H1 (cell line): ENCODE measurements at regions not wholly inside any gene's neighbourhood (a gene's known extent, or its start where the extent isn't known, plus 50 kb on each side); places are given as distances from the start of the nearest gene placed in this dataset.

Experiments used
- ATF2 ChIP-seq: IDR thresholded peaks from 2 replicates; pipeline ENCODE4 v1.6.1; 2012; ENCODE audit warnings: low read length, inconsistent platforms
- CBX8 ChIP-seq: fragments of 300-800, 300-1000 bp; sonication (generic); IDR thresholded peaks from 2 replicates; pipeline ENCODE4 v1.7.1; 2016; ENCODE audit warnings: low read depth, low read length, borderline replicate concordance
- CEBPB ChIP-seq: IDR thresholded peaks from 2 replicates; pipeline ENCODE4 v1.6.1; 2012; ENCODE audit warnings: low read depth, low read length
- CHD2 ChIP-seq: IDR thresholded peaks from 2 replicates; pipeline ENCODE4 v1.6.1; 2012; ENCODE audit warnings: low read length, improper control_type of control experiment
- EP300 ChIP-seq, 2 experiments: IDR thresholded peaks; 1 replicate in 1 of 2; 2 replicates in 1 of 2; pipeline ENCODE4 v1.6.1; 2011 to 2012; ENCODE audit warnings: low read depth in 2 of 2, low read length in 2 of 2, mild to moderate bottlenecking in 2 of 2, borderline replicate concordance in 1 of 2, inconsistent platforms in 1 of 2, moderate library complexity in 1 of 2
- EZH2 ChIP-seq: fragments of 200-600 bp; sonication (generic); IDR thresholded peaks from 2 replicates; pipeline ENCODE4 v1.7.1; 2012; ENCODE audit warnings: low read depth, mild to moderate bottlenecking, moderate library complexity, low read length, inconsistent platforms; ENCODE audit not compliant: severe bottlenecking
- POLR2A ChIP-seq, 2 experiments: IDR thresholded peaks; 1 replicate in 1 of 2; 2 replicates in 1 of 2; pipeline ENCODE4 v1.6.1; 2011; ENCODE audit warnings: low read depth in 2 of 2, low read length in 2 of 2, mild to moderate bottlenecking in 2 of 2; ENCODE audit errors: control extremely low read depth in 1 of 2
- POLR2AphosphoS5 ChIP-seq: IDR thresholded peaks from 2 replicates; pipeline ENCODE4 v1.6.1; 2011; ENCODE audit warnings: low read depth, low read length
- RAD21 ChIP-seq, 2 experiments: IDR thresholded peaks in 1 of 2; conservative IDR thresholded peaks in 1 of 2; 2 replicates each; pipeline ENCODE4 v1.6.1; 2011; ENCODE audit warnings: low read depth in 2 of 2, low read length in 2 of 2, improper control_type of control experiment in 1 of 2, inconsistent platforms in 1 of 2, mild to moderate bottlenecking in 1 of 2, moderate library complexity in 1 of 2
- TEAD4 ChIP-seq: IDR thresholded peaks from 2 replicates; pipeline ENCODE4 v1.6.1; 2012; ENCODE audit warnings: low read depth, low read length, inconsistent platforms, mixed read lengths
- TF ChIP-seq, protein P1 (sequence below), 3 experiments: IDR thresholded peaks; 1 replicate in 2 of 3; 2 replicates in 1 of 3; pipeline versions ENCODE4 v1.5.1 to v1.6.1; 2011; ENCODE audit warnings: low read length in 3 of 3, mild to moderate bottlenecking in 3 of 3, inconsistent platforms in 2 of 3, low read depth in 1 of 3, moderate library complexity in 1 of 3; ENCODE audit not compliant: insufficient read depth in 1 of 3; ENCODE audit errors: control extremely low read depth in 1 of 3

DNA sequence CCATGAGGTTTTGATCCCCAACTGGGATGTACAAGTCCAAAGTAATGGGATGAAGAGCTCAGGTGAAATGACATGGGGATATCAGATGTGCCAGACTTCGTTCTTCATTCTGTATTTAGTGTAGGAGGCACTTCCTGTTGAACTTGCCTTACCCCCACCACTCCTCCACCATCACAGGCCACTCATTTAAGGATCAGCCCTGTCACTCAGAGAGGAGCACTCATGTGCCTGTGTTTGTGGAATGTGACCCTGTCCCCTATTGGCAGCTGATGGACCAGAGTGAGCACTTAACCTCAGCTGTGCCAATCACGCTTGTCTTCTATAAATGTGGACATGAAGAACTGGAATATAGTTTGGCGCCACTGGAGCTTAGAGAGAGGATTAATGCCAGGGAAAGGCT, 91.4 kb upstream of the CTTNBP2NL start:
- TF ChIP-seq EP300 (IDR thresholded peaks at IDR 0.05; ENCODE audit: borderline replicate concordance in 1 of 2, low read depth in 2 of 2, low read length in 2 of 2): no peak
- no peak for TF ChIP-seq CHD2
- TF ChIP-seq, protein P1, sequence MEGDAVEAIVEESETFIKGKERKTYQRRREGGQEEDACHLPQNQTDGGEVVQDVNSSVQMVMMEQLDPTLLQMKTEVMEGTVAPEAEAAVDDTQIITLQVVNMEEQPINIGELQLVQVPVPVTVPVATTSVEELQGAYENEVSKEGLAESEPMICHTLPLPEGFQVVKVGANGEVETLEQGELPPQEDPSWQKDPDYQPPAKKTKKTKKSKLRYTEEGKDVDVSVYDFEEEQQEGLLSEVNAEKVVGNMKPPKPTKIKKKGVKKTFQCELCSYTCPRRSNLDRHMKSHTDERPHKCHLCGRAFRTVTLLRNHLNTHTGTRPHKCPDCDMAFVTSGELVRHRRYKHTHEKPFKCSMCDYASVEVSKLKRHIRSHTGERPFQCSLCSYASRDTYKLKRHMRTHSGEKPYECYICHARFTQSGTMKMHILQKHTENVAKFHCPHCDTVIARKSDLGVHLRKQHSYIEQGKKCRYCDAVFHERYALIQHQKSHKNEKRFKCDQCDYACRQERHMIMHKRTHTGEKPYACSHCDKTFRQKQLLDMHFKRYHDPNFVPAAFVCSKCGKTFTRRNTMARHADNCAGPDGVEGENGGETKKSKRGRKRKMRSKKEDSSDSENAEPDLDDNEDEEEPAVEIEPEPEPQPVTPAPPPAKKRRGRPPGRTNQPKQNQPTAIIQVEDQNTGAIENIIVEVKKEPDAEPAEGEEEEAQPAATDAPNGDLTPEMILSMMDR (IDR thresholded peaks at IDR 0.05; ENCODE audit: control extremely low read depth in 1 of 3, insufficient read depth in 1 of 3, low read depth in 1 of 3, low read length in 3 of 3): no peak
- TF ChIP-seq POLR2A (IDR thresholded peaks at IDR 0.05; ENCODE audit: control extremely low read depth in 1 of 2, low read depth in 2 of 2, low read length in 2 of 2): no peak
- TF ChIP-seq ATF2: no peak
- TF ChIP-seq EZH2: no peak
- no peak for TF ChIP-seq POLR2AphosphoS5
- TF ChIP-seq RAD21 (IDR thresholded peaks at IDR 0.05 in 1 of 2, conservative IDR thresholded peaks at IDR 0.05 in 1 of 2; ENCODE audit: low read depth in 2 of 2, low read length in 2 of 2): no peak
- TF ChIP-seq CBX8: no peak
- no peak for TF ChIP-seq CEBPB
- TF ChIP-seq TEAD4: no peak
